SH-SY5Y (cell line): ENCODE measurements at regions not wholly inside any gene's neighbourhood (a gene's known extent, or its start where the extent isn't known, plus 50 kb on each side); places are given as distances from the start of the nearest gene placed in this dataset.

Experiments
- GATA2 ChIP-seq: IDR thresholded peaks from 2 replicates; pipeline ENCODE4 v1.6.1; 2011; ENCODE audit warnings: mild to moderate bottlenecking, low read depth, low read length
- GATA3 ChIP-seq: IDR thresholded peaks from 2 replicates; pipeline ENCODE4 v1.6.1; 2011; ENCODE audit warnings: low read depth, mild to moderate bottlenecking, low read length, moderate library complexity

- TF ChIP-seq GATA2 (no peak), GATA3 (no peak)
Measured at GRCh38 chr10:78899098-78899754, 169.5 kb upstream of the ZMIZ1 start.
